ENCODE measurements at regions not wholly inside any gene's neighbourhood (a gene's known extent, or its start where the extent isn't known, plus 50 kb on each side); places are given as distances from the start of the nearest gene placed in this dataset.

- DNase-seq (ENCODE audit: extremely low read depth, insufficient read length) = no peak
- H3K4me3 ChIP-seq (replicated peaks; ENCODE audit: low read depth, low read length) = no peak overlapping the region
- no peaks in the 10 kb centered on the region for H3K36me3 ChIP-seq (ENCODE audit: control insufficient read depth, insufficient read depth, low read length)
- H3K27me3 ChIP-seq (replicated peaks; ENCODE audit: control insufficient read depth, insufficient read depth, low read length) = no peaks in the 10 kb centered on the region; the same call in 1 of the 2 replicates
- no peak for TF ChIP-seq CTCF (IDR thresholded peaks at IDR 0.05; ENCODE audit: insufficient read depth, low read length, poor library complexity, severe bottlenecking)
Observed at GRCh38 chr2:149825473-149825872, 237.9 kb upstream of the MMADHC start.

GRCh38 chr2:149824136-149824535, 236.6 kb upstream of the MMADHC start:
- no peak for TF ChIP-seq CTCF (IDR thresholded peaks at IDR 0.05; ENCODE audit: insufficient read depth, low read length, poor library complexity, severe bottlenecking)

GRCh38 chr2:149819356-149819957, 231.9 kb upstream of the MMADHC start:
- no peak for TF ChIP-seq CTCF (IDR thresholded peaks at IDR 0.05; ENCODE audit: insufficient read depth, low read length, poor library complexity, severe bottlenecking)
- no peaks in the 10 kb centered on the region for H3K36me3 ChIP-seq (ENCODE audit: control insufficient read depth, insufficient read depth, low read length)
- no peak for DNase-seq (ENCODE audit: extremely low read depth, insufficient read length)
- H3K27me3 ChIP-seq (replicated peaks; ENCODE audit: control insufficient read depth, insufficient read depth, low read length) = no peaks in the 10 kb centered on the region
- H3K4me3 ChIP-seq (replicated peaks; ENCODE audit: low read depth, low read length) = no peak overlapping the region

More at GRCh38 chr2:149824136-149824535, 236.6 kb upstream of the MMADHC start:
- Histone ChIP-seq H3K4me3 (replicated peaks; ENCODE audit: low read depth, low read length) (no peak overlapping the region), H3K27me3 (replicated peaks; ENCODE audit: control insufficient read depth, insufficient read depth, low read length) (no peaks in the 10 kb centered on the region; the same call in 1 of the 2 replicates), H3K36me3 (ENCODE audit: control insufficient read depth, insufficient read depth, low read length) (no peaks in the 10 kb centered on the region)
- no peak for DNase-seq (ENCODE audit: extremely low read depth, insufficient read length)

GRCh38 chr2:149816756-149817551, 229.4 kb upstream of the MMADHC start:
- no peak for DNase-seq (ENCODE audit: extremely low read depth, insufficient read length)
- Histone ChIP-seq H3K27me3 (replicated peaks; ENCODE audit: control insufficient read depth, insufficient read depth, low read length) (no peaks in the 10 kb centered on the region), H3K36me3 (ENCODE audit: control insufficient read depth, insufficient read depth, low read length) (no peaks in the 10 kb centered on the region), H3K4me3 (replicated peaks; ENCODE audit: low read depth, low read length) (no peak overlapping the region)
- TF ChIP-seq CTCF (IDR thresholded peaks at IDR 0.05; ENCODE audit: insufficient read depth, low read length, poor library complexity, severe bottlenecking) = no peak

GRCh38 chr2:149815941-149816340, 228.4 kb upstream of the MMADHC start:
- no peak for TF ChIP-seq CTCF (IDR thresholded peaks at IDR 0.05; ENCODE audit: insufficient read depth, low read length, poor library complexity, severe bottlenecking)
- Histone ChIP-seq H3K4me3 (replicated peaks; ENCODE audit: low read depth, low read length) (no peak overlapping the region), H3K27me3 (replicated peaks; ENCODE audit: control insufficient read depth, insufficient read depth, low read length) (no peaks in the 10 kb centered on the region), H3K36me3 (ENCODE audit: control insufficient read depth, insufficient read depth, low read length) (no peaks in the 10 kb centered on the region)
- no peak for DNase-seq (ENCODE audit: extremely low read depth, insufficient read length)
